IMR-90 (cell line): ENCODE measurements at regions not wholly inside any gene's neighbourhood (a gene's known extent, or its start where the extent isn't known, plus 50 kb on each side); places are given as distances from the start of the nearest gene placed in this dataset.

Experiments
- CTCF ChIP-seq: conservative IDR thresholded peaks from 2 replicates; pipeline ENCODE4 v1.5.1; 2012; ENCODE audit warnings: mild to moderate bottlenecking, low read depth, low read length, improper control_type of control experiment
- FOS ChIP-seq: fragments of 150-350 bp; IDR thresholded peaks from 2 replicates; pipeline ENCODE4 v1.6.1; 2016; ENCODE audit warnings: low read depth, low read length
- POLR2A ChIP-seq: IDR thresholded peaks from 2 replicates; pipeline ENCODE4 v1.6.1; 2012; ENCODE audit warnings: mild to moderate bottlenecking, low read depth, low read length

DNA sequence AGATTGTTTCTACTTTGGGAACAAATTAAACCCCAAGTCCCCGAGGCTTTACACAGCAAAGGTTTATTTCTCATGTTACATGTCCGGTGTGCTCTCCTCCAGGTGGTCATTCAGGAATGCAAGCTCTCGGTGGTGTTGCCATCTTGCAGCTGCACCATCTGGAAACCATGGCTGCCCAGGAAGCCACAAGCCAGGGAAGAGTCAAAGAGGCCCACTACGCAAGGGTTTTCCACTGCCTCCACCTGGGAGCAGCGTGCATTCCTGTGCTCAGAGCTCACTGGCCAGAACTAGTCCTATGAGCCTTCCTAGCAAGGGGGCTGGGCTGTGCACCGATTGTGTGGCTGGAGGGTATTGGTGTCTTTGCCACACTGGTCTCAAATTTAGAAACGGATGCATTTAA, 128.8 kb upstream of the FOXF1 start:
- no peak for TF ChIP-seq CTCF
- TF ChIP-seq POLR2A = no peak
- TF ChIP-seq FOS = no peak
